IMR-90 (cell line): ENCODE measurements at regions not wholly inside any gene's neighbourhood (a gene's known extent, or its start where the extent isn't known, plus 50 kb on each side); places are given as distances from the start of the nearest gene placed in this dataset.

Source experiments
- ATAC-seq: fragments of 200-7000 bp; cut with Tn5 transposase; 2 replicates; pipeline ENCODE4 v1.9.1; 2020; ENCODE audit warnings: low read depth, mild to moderate bottlenecking, moderate library complexity
- BruUV-seq: library from RNA; stranded (reverse); fragments of 400-500 nt; replicated peaks from 2 replicates; lab custom pipeline; 2021; lab: Mats Ljungman, UMichigan
- CTCF ChIA-PET: fragments of 300-600 bp; formaldehyde crosslinking; extraction: SDS; loops from one replicate; lab custom pipeline; 2021; ENCODE audit warnings: antibody characterized with exemption; lab: Yijun Ruan, JAX
- POLR2A ChIA-PET: fragments of 300-600 bp; sonication (Branson Sonifier 250); formaldehyde crosslinking; loops from one replicate; lab custom pipeline; 2022; ENCODE audit warnings: antibody characterized with exemption; ENCODE audit not compliant: unreplicated experiment; lab: Charles Lee
- DNase-seq: peaks from one replicate; pipeline ENCODE4 v3.0.0; 2013
- H2AFZ ChIP-seq: replicated peaks from 2 replicates; pipeline ENCODE3; 2013; ENCODE audit warnings: low read length, mild to moderate bottlenecking; ENCODE audit not compliant: poor library complexity
- H2AK5ac ChIP-seq: 2 replicates; pipeline ENCODE4 v1.6.1; 2013; ENCODE audit warnings: low read depth, low read length, inconsistent platforms
- H2AK9ac ChIP-seq: replicated peaks from 2 replicates; pipeline ENCODE3; 2013; ENCODE audit warnings: mild to moderate bottlenecking, low read depth, low read length, moderate library complexity; ENCODE audit not compliant: poor library complexity
- H2BK120ac ChIP-seq: 2 replicates; pipeline ENCODE4 v1.6.1; 2013; ENCODE audit warnings: low read depth, low read length, inconsistent platforms
- H2BK15ac ChIP-seq: 3 replicates; pipeline ENCODE4 v1.6.1; 2013; ENCODE audit warnings: low read depth, low read length, inconsistent platforms
- H2BK20ac ChIP-seq: 2 replicates; pipeline ENCODE4 v1.6.1; 2013; ENCODE audit warnings: low read depth, mild to moderate bottlenecking, inconsistent platforms, low read length, moderate library complexity
- H2BK5ac ChIP-seq: 2 replicates; pipeline ENCODE4 v1.6.1; 2013; ENCODE audit warnings: mild to moderate bottlenecking, low read depth, low read length, inconsistent platforms; ENCODE audit not compliant: poor library complexity, severe bottlenecking
- H3K14ac ChIP-seq: replicated peaks from 2 replicates; pipeline ENCODE4 v1.6.1; 2013; ENCODE audit warnings: low read depth, low read length, inconsistent platforms
- H3K18ac ChIP-seq: 2 replicates; pipeline ENCODE4 v1.6.1; 2013; ENCODE audit warnings: low read depth, low read length, control low read depth
- H3K23ac ChIP-seq: 2 replicates; pipeline ENCODE4 v1.6.1; 2013; ENCODE audit warnings: low read depth, low read length, inconsistent platforms
- H3K27ac ChIP-seq: 2 replicates; pipeline ENCODE4 v1.5.1; 2013; ENCODE audit warnings: mild to moderate bottlenecking, control low read depth, low read length; ENCODE audit not compliant: insufficient read depth
- H3K27me3 ChIP-seq: 2 replicates; pipeline ENCODE4 v1.6.1; 2013; ENCODE audit warnings: low read length; ENCODE audit not compliant: control insufficient read depth, insufficient read depth
- H3K36me3 ChIP-seq: 2 replicates; pipeline ENCODE4 v1.6.1; 2013; ENCODE audit warnings: low read length, mixed read lengths; ENCODE audit not compliant: control insufficient read depth, insufficient read depth
- H3K4ac ChIP-seq: 2 replicates; pipeline ENCODE4 v1.6.1; 2013; ENCODE audit warnings: low read depth, low read length, inconsistent platforms
- H3K4me1 ChIP-seq: 2 replicates; pipeline ENCODE4 v1.6.1; 2013; ENCODE audit warnings: low read length, mixed read lengths; ENCODE audit not compliant: control insufficient read depth, insufficient read depth
- H3K4me2 ChIP-seq: 2 replicates; pipeline ENCODE4 v1.6.1; 2013; ENCODE audit warnings: low read depth, mild to moderate bottlenecking, control low read depth, low read length, moderate library complexity
- H3K4me3 ChIP-seq: 2 replicates; pipeline ENCODE4 v1.5.1; 2013; ENCODE audit warnings: low read depth, mild to moderate bottlenecking, control low read depth, low read length, moderate library complexity; ENCODE audit not compliant: insufficient read depth
- H3K56ac ChIP-seq: 2 replicates; pipeline ENCODE4 v1.6.1; 2013; ENCODE audit warnings: low read length, inconsistent platforms; ENCODE audit not compliant: insufficient read depth; ENCODE audit errors: extremely low read depth
- H3K79me1 ChIP-seq, 2 experiments: 2 replicates each; pipeline ENCODE4 v1.6.1; 2013; ENCODE audit warnings: low read length in 2 of 2, inconsistent platforms in 1 of 2, low read depth in 1 of 2
- H3K9ac ChIP-seq: 2 replicates; pipeline ENCODE4 v1.6.1; 2013; ENCODE audit warnings: low read depth, low read length, control low read depth
- H3K9me1 ChIP-seq: 2 replicates; pipeline ENCODE4 v1.6.1; 2013; ENCODE audit warnings: low read length, inconsistent platforms; ENCODE audit not compliant: insufficient read depth
- H3K9me3 ChIP-seq: 2 replicates; pipeline ENCODE4 v1.6.1; 2013; ENCODE audit warnings: low read length; ENCODE audit not compliant: control insufficient read depth, insufficient read depth
- H4K20me1 ChIP-seq: 2 replicates; pipeline ENCODE4 v1.6.1; 2013; ENCODE audit warnings: low read length, inconsistent platforms; ENCODE audit not compliant: insufficient read depth
- H4K5ac ChIP-seq: 2 replicates; pipeline ENCODE4 v1.6.1; 2013; ENCODE audit warnings: mild to moderate bottlenecking, low read depth, low read length, control low read depth
- H4K8ac ChIP-seq, 2 experiments: 2 replicates each; pipeline ENCODE4 v1.6.1; 2013; ENCODE audit warnings: low read depth in 2 of 2, low read length in 2 of 2, control low read depth in 1 of 2, inconsistent platforms in 1 of 2
- H4K91ac ChIP-seq: 2 replicates; pipeline ENCODE4 v1.6.1; 2013; ENCODE audit warnings: low read depth, low read length, inconsistent platforms; ENCODE audit not compliant: insufficient read depth
- BHLHE40 ChIP-seq: fragments of 150-350 bp; IDR thresholded peaks from 2 replicates; pipeline ENCODE4 v1.6.1; 2016; ENCODE audit warnings: mild to moderate bottlenecking, low read depth, low read length
- CEBPB ChIP-seq: IDR thresholded peaks from 2 replicates; pipeline ENCODE4 v1.6.1; 2012; ENCODE audit warnings: low read depth, low read length, improper control_type of control experiment
- CHD1 ChIP-seq: IDR thresholded peaks from 2 replicates; pipeline ENCODE4 v1.6.1; 2012; ENCODE audit warnings: low read depth, low read length, improper control_type of control experiment
- ELK1 ChIP-seq: fragments of 150-350 bp; IDR thresholded peaks from 2 replicates; pipeline ENCODE4 v1.6.1; 2016; ENCODE audit warnings: low read depth, mild to moderate bottlenecking, low read length, moderate library complexity, borderline replicate concordance
- FOS ChIP-seq: fragments of 150-350 bp; IDR thresholded peaks from 2 replicates; pipeline ENCODE4 v1.6.1; 2016; ENCODE audit warnings: low read depth, low read length
- MAFK ChIP-seq: IDR thresholded peaks from 2 replicates; pipeline ENCODE4 v1.6.1; 2012; ENCODE audit warnings: low read depth, low read length, improper control_type of control experiment
- MAZ ChIP-seq: IDR thresholded peaks from 2 replicates; pipeline ENCODE4 v1.6.1; 2012; ENCODE audit warnings: low read depth, mild to moderate bottlenecking, low read length, improper control_type of control experiment, moderate library complexity, borderline replicate concordance
- MXI1 ChIP-seq: IDR thresholded peaks from 2 replicates; pipeline ENCODE4 v1.6.1; 2012; ENCODE audit warnings: low read depth, mild to moderate bottlenecking, low read length, moderate library complexity, borderline replicate concordance
- NFE2L2 ChIP-seq: fragments of 150-350 bp; IDR thresholded peaks from 2 replicates; pipeline ENCODE4 v1.6.1; 2016; ENCODE audit warnings: low read depth, mild to moderate bottlenecking, low read length
- POLR2A ChIP-seq: IDR thresholded peaks from 2 replicates; pipeline ENCODE4 v1.6.1; 2012; ENCODE audit warnings: mild to moderate bottlenecking, low read depth, low read length
- RAD21 ChIP-seq: IDR thresholded peaks from 2 replicates; pipeline ENCODE4 v1.6.1; 2012; ENCODE audit warnings: low read length, improper control_type of control experiment
- RCOR1 ChIP-seq: IDR thresholded peaks from 2 replicates; pipeline ENCODE4 v1.6.1; 2012; ENCODE audit warnings: mild to moderate bottlenecking, low read length, improper control_type of control experiment; ENCODE audit not compliant: insufficient replicate concordance
- RFX5 ChIP-seq: IDR thresholded peaks from 2 replicates; pipeline ENCODE4 v1.8.0; 2012; ENCODE audit warnings: low read depth, mild to moderate bottlenecking, low read length, moderate library complexity
- SMC3 ChIP-seq: fragments of 150-350 bp; IDR thresholded peaks from 2 replicates; pipeline ENCODE4 v1.6.1; 2016; ENCODE audit warnings: low read depth, mild to moderate bottlenecking, antibody characterized with exemption, low read length, moderate library complexity
- USF2 ChIP-seq: fragments of 150-350 bp; IDR thresholded peaks from 2 replicates; pipeline ENCODE4 v1.6.1; 2017; ENCODE audit warnings: mild to moderate bottlenecking, antibody characterized with exemption, low read length, low read depth
- WGBS, 2 experiments: methylation state at CpG; one replicate each; pipeline versions ENCODE4 v1.1.5 to v1.1.7; 2013; ENCODE audit warnings: missing lambda C conversion rate in 2 of 2; ENCODE audit not compliant: insufficient read length in 1 of 2; ENCODE audit errors: extremely low coverage in 2 of 2; 5-methylcytosine and 5-hydroxymethylcytosine counted together
- dilution Hi-C: fragments of 300-500 bp; cut with HindIII; formaldehyde crosslinking; loops from one replicate; pipeline ENCODE4 v1.14.3; 2018; ENCODE audit warnings: low sequenced_read_pairs; ENCODE audit not compliant: unreplicated experiment
- in situ Hi-C: fragments of 300-500 bp; cut with MboI; formaldehyde crosslinking; loops from 3 replicates; pipeline ENCODE4 v1.14.3; 2019; ENCODE audit warnings: low sequenced_read_pairs, inconsistent platforms, mixed read lengths
- intact Hi-C: fragments of 100-400 bp; cut with micrococcal nuclease; formaldehyde crosslinking; loops from 2 replicates; pipeline ENCODE4 v1.10.0; 2022
- TF ChIP-seq, protein P1 (sequence below): conservative IDR thresholded peaks from 2 replicates; pipeline ENCODE4 v1.5.1; 2012; ENCODE audit warnings: mild to moderate bottlenecking, low read depth, low read length, improper control_type of control experiment

DNA sequence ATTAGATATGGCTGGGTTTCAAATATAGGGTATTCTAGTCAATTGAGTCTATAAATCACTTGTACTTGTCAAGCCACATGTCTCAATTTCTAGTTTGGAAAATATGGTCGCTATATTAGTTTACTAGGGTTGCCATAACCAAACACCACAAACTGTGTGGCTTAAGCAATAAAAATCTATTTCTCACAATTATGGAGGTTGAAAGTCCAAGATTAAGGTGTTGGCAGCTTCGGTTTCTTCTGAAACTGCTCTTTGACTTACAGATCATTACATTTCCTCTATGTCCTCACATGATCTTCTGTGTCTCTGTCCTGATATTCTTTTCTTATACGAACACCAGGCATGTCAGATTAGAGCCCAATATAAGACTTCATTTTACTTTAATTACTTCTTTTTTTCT lies 55.8 kb upstream of the BASP1 start:
- H3K4ac ChIP-seq: no peak overlapping the region
- intact Hi-C loops (no loop called here), dilution Hi-C loops (no loop called here), in situ Hi-C loops (no loop called here)
- H3K4me2 ChIP-seq: no peak overlapping the region
- H2AK9ac ChIP-seq: no peak overlapping the region
- ATAC-seq (no peak), DNase-seq (no peak)
- peaks cover 11% of the 10 kb centered on the region for H3K4me1 ChIP-seq
- no peak overlapping the region for H3K23ac ChIP-seq
- no peak overlapping the region for H4K5ac ChIP-seq
- no peak overlapping the region for H3K4me3 ChIP-seq
- H3K18ac ChIP-seq: no peak overlapping the region; the same call in 1 of the 2 replicates
- no peak overlapping the region for H2AFZ ChIP-seq
- H4K8ac ChIP-seq: no peak overlapping the region
- H2BK20ac ChIP-seq: no peak overlapping the region
- H3K9ac ChIP-seq: no peak overlapping the region
- no CpG with 5 or more reads among the region's 3 CpGs for WGBS, 2 experiments
- no peak overlapping the region for H4K91ac ChIP-seq
- no peak overlapping the region for H2BK5ac ChIP-seq
- H3K36me3 ChIP-seq: no peaks in the 10 kb centered on the region
- no peak overlapping the region for H3K27ac ChIP-seq
- H3K56ac ChIP-seq: no peak overlapping the region
- no peaks in the 10 kb centered on the region for H3K9me3 ChIP-seq
- ChIA-PET POLR2A (no interaction called here), CTCF (interaction anchor here (0.6 kb wide), 1 partner anchor 126 kb away, joined by 3 read pairs; no protein-coding TSS in a partner anchor)
- no peak overlapping the region for H3K14ac ChIP-seq
- no peaks in the 10 kb centered on the region for H4K20me1 ChIP-seq
- H2BK120ac ChIP-seq: no peak overlapping the region
- no TSS peak for BruUV-seq
- no peak overlapping the region for H2AK5ac ChIP-seq
- H3K79me1 ChIP-seq: peaks cover 0 to 9% of the 10 kb centered on the region in 2 experiments; a peak in 2 of 4 replicates
- no peak overlapping the region for H2BK15ac ChIP-seq
- no peaks in the 10 kb centered on the region for H3K27me3 ChIP-seq
- TF ChIP-seq MAFK: no peak
- no peak for TF ChIP-seq ELK1
- TF ChIP-seq RFX5: no peak
- TF ChIP-seq POLR2A: no peak
- no peak for TF ChIP-seq USF2
- TF ChIP-seq SMC3: no peak
- no peak for TF ChIP-seq CEBPB
- TF ChIP-seq MAZ: no peak
- TF ChIP-seq FOS: no peak
- TF ChIP-seq NFE2L2: no peak
- TF ChIP-seq RAD21: no peak
- no peak for TF ChIP-seq MXI1
- no peak for TF ChIP-seq CHD1
- TF ChIP-seq BHLHE40: no peak
- TF ChIP-seq RCOR1: no peak
- TF ChIP-seq, protein P1, sequence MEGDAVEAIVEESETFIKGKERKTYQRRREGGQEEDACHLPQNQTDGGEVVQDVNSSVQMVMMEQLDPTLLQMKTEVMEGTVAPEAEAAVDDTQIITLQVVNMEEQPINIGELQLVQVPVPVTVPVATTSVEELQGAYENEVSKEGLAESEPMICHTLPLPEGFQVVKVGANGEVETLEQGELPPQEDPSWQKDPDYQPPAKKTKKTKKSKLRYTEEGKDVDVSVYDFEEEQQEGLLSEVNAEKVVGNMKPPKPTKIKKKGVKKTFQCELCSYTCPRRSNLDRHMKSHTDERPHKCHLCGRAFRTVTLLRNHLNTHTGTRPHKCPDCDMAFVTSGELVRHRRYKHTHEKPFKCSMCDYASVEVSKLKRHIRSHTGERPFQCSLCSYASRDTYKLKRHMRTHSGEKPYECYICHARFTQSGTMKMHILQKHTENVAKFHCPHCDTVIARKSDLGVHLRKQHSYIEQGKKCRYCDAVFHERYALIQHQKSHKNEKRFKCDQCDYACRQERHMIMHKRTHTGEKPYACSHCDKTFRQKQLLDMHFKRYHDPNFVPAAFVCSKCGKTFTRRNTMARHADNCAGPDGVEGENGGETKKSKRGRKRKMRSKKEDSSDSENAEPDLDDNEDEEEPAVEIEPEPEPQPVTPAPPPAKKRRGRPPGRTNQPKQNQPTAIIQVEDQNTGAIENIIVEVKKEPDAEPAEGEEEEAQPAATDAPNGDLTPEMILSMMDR: no peak
- H3K9me1 ChIP-seq: peaks cover 5% of the 10 kb centered on the region
